PC-9 (cell line): ENCODE measurements at regions not wholly inside any gene's neighbourhood (a gene's known extent, or its start where the extent isn't known, plus 50 kb on each side); places are given as distances from the start of the nearest gene placed in this dataset.

Experiments
- BruUV-seq: library from RNA; stranded (reverse); fragments of 400-500 nt; replicated peaks from 2 replicates; lab custom pipeline; 2021; lab: Mats Ljungman, UMichigan
- CTCF ChIA-PET: fragments of 300-600 bp; sonication (Branson Sonifier 250); formaldehyde crosslinking; loops from one replicate; lab custom pipeline; 2022; ENCODE audit warnings: antibody characterized with exemption; lab: Charles Lee
- POLR2A ChIA-PET: fragments of 300-600 bp; sonication (Branson Sonifier 250); formaldehyde crosslinking; loops from one replicate; lab custom pipeline; 2022; ENCODE audit warnings: antibody characterized with exemption; ENCODE audit not compliant: unreplicated experiment; lab: Charles Lee
- DNase-seq, 2 experiments: peaks; one replicate each; pipeline versions ENCODE4 v3.0.0 to v3.0.0-alpha.2; 2015 to 2022; ENCODE audit warnings: mixed read lengths in 1 of 2
- H2AFZ ChIP-seq: fragments of 200-600 bp; sonication (generic); 2 replicates; pipeline ENCODE4 v1.8.1; 2017; ENCODE audit warnings: antibody characterized with exemption
- H3F3A ChIP-seq: fragments of 200-600 bp; sonication (generic); 2 replicates; pipeline ENCODE4 v1.8.1; 2017; ENCODE audit warnings: antibody characterized with exemption, mild to moderate bottlenecking, low read depth; ENCODE audit not compliant: insufficient read depth
- H3K27ac ChIP-seq: fragments of 200-600 bp; sonication (generic); 2 replicates; pipeline ENCODE4 v1.6.1; 2016; ENCODE audit warnings: mixed run types
- H3K27me3 ChIP-seq: fragments of 200-600 bp; sonication (generic); 2 replicates; pipeline ENCODE4 v1.6.1; 2016; ENCODE audit warnings: low read depth, mixed run types; ENCODE audit not compliant: insufficient read depth
- H3K36me3 ChIP-seq: fragments of 200-600 bp; sonication (generic); 2 replicates; pipeline ENCODE4 v1.6.1; 2016; ENCODE audit warnings: low read depth, mixed run types
- H3K4me1 ChIP-seq: fragments of 200-600 bp; sonication (generic); replicated peaks from 2 replicates; pipeline ENCODE4 v1.6.1; 2016; ENCODE audit warnings: mixed run types; ENCODE audit not compliant: insufficient read depth
- H3K4me2 ChIP-seq: fragments of 200-600 bp; sonication (generic); 2 replicates; pipeline ENCODE4 v1.6.1; 2017; ENCODE audit warnings: mixed run types
- H3K4me3 ChIP-seq: fragments of 200-600 bp; sonication (generic); 2 replicates; pipeline ENCODE4 v1.6.1; 2016; ENCODE audit warnings: mixed run types
- H3K79me2 ChIP-seq: fragments of 200-600 bp; sonication (generic); 2 replicates; pipeline ENCODE4 v1.6.1; 2017; ENCODE audit warnings: low read depth, mixed run types
- H3K9me2 ChIP-seq: fragments of 200-600 bp; sonication (generic); 2 replicates; pipeline ENCODE4 v1.8.1; 2017; ENCODE audit warnings: mild to moderate bottlenecking; ENCODE audit not compliant: insufficient read depth
- H3K9me3 ChIP-seq: fragments of 200-600 bp; sonication (generic); 2 replicates; pipeline ENCODE4 v1.8.1; 2016; ENCODE audit warnings: low read depth; ENCODE audit not compliant: insufficient read depth
- H4K20me1 ChIP-seq: fragments of 200-600 bp; sonication (generic); 2 replicates; pipeline ENCODE4 v1.8.1; 2017; ENCODE audit not compliant: insufficient read depth
- EZH2 ChIP-seq: fragments of 200-600 bp; sonication (generic); IDR thresholded peaks from 2 replicates; pipeline ENCODE4 v1.8.0; 2017; ENCODE audit warnings: antibody characterized with exemption, low read depth
- intact Hi-C: fragments of 100-400 bp; cut with micrococcal nuclease; formaldehyde crosslinking; loops from one replicate; pipeline ENCODE4 v1.10.0; 2022; ENCODE audit not compliant: unreplicated experiment
- TF ChIP-seq, protein P1 (sequence below): fragments of 200-600 bp; sonication (generic); conservative IDR thresholded peaks from 2 replicates; pipeline ENCODE4 v1.6.1; 2017; ENCODE audit warnings: mixed run types, antibody characterized with exemption, mild to moderate bottlenecking, moderate library complexity

DNA sequence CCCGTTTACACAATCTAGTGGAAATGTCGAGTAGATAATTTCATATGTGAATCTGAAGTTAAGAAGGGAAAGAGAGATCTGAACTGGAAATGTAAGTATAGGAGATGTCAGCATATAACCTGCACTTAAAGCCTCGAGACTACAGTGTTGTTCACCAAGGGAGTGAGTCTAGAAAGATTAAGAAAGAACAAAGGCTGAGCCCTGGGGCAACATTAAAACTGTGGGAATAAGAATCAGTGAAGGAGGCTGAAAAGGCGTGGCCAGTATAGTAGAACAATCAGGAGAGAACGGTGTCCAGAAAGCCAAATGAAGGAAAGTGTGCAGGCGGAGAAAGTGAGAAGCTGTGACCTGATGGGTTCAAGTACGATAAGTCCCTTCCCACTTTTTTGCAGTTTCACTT is 118.8 kb upstream of the TENM3 start:
- Histone ChIP-seq H3F3A (no peaks in the 10 kb centered on the region), H3K79me2 (no peaks in the 10 kb centered on the region), H3K27me3 (no peaks in the 10 kb centered on the region), H3K36me3 (no peaks in the 10 kb centered on the region), H3K27ac (no peak overlapping the region), H3K9me2 (no peaks in the 10 kb centered on the region), H3K4me2 (no peak overlapping the region), H4K20me1 (no peaks in the 10 kb centered on the region), H3K4me1 (no peaks in the 10 kb centered on the region), H2AFZ (no peak overlapping the region), H3K9me3 (no peaks in the 10 kb centered on the region), H3K4me3 (no peak overlapping the region)
- no TSS peak for BruUV-seq
- intact Hi-C loops: no loop called here
- TF ChIP-seq EZH2: no peak
- TF ChIP-seq, protein P1, sequence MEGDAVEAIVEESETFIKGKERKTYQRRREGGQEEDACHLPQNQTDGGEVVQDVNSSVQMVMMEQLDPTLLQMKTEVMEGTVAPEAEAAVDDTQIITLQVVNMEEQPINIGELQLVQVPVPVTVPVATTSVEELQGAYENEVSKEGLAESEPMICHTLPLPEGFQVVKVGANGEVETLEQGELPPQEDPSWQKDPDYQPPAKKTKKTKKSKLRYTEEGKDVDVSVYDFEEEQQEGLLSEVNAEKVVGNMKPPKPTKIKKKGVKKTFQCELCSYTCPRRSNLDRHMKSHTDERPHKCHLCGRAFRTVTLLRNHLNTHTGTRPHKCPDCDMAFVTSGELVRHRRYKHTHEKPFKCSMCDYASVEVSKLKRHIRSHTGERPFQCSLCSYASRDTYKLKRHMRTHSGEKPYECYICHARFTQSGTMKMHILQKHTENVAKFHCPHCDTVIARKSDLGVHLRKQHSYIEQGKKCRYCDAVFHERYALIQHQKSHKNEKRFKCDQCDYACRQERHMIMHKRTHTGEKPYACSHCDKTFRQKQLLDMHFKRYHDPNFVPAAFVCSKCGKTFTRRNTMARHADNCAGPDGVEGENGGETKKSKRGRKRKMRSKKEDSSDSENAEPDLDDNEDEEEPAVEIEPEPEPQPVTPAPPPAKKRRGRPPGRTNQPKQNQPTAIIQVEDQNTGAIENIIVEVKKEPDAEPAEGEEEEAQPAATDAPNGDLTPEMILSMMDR: no peak
- ChIA-PET POLR2A (no interaction called here), CTCF (no interaction called here)
- no peak for DNase-seq

DNA sequence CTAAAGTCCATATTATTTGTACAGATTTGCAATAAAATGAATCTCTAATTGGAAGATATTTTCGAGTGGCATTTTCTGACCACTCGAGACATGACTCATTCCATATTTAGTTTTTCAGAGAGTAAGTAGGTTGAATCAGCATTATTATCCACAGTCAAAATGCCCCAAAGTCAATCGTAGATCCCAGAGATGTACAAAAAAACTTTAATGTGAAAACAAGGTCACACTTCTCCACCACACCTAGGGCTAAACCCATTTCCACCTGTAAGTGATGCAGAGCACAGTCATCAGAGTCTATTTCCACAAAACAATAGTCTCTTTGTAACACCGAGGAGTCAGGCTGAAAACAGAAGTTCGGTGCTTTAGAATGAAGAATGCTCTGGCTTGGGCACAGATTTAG is 117.1 kb upstream of the TENM3 start:
- no peak overlapping the region for H2AFZ ChIP-seq
- no peak overlapping the region for H3K4me3 ChIP-seq
- no peak overlapping the region for H3K4me2 ChIP-seq
- DNase-seq: no peak
- H3K79me2 ChIP-seq: no peaks in the 10 kb centered on the region
- CTCF ChIA-PET: no interaction called here
- no peaks in the 10 kb centered on the region for H3F3A ChIP-seq
- no peaks in the 10 kb centered on the region for H3K36me3 ChIP-seq
- TF ChIP-seq, protein P1: no peak
- TF ChIP-seq EZH2: no peak
- intact Hi-C loops: no loop called here
- BruUV-seq: no TSS peak
- H4K20me1 ChIP-seq: no peaks in the 10 kb centered on the region
- no peak overlapping the region for H3K27ac ChIP-seq
- no peaks in the 10 kb centered on the region for H3K9me3 ChIP-seq
- H3K9me2 ChIP-seq: no peaks in the 10 kb centered on the region
- H3K4me1 ChIP-seq: no peaks in the 10 kb centered on the region
- POLR2A ChIA-PET: no interaction called here
- H3K27me3 ChIP-seq: no peaks in the 10 kb centered on the region

DNA sequence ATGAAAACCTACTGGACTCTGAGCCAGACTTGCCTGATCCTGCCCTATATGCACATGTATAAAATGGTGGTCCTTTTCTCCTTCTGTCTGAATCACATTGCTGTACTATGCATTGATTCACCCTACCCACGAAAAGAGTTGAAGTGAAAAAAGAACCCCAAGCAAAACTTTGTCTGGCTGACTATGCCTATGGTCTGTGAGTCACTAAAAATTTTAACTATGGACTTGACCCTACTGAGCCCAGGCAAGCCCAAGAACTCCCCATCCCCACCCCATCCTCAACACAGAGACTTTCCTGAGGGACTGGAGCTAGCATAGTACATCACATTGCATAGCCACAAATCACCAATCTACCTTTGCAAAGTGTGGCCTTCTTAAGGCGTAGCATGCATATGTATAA is 116.6 kb upstream of the TENM3 start:
- DNase-seq: no peak
- no peak overlapping the region for H3K4me3 ChIP-seq
- POLR2A ChIA-PET: no interaction called here
- no peak overlapping the region for H3K4me2 ChIP-seq
- intact Hi-C loops: no loop called here
- no peaks in the 10 kb centered on the region for H3K4me1 ChIP-seq
- no peak overlapping the region for H2AFZ ChIP-seq
- H3K27me3 ChIP-seq: no peaks in the 10 kb centered on the region
- H3K79me2 ChIP-seq: no peaks in the 10 kb centered on the region
- H3F3A ChIP-seq: no peaks in the 10 kb centered on the region
- no peaks in the 10 kb centered on the region for H3K9me2 ChIP-seq
- no peaks in the 10 kb centered on the region for H4K20me1 ChIP-seq
- no peaks in the 10 kb centered on the region for H3K36me3 ChIP-seq
- CTCF ChIA-PET: no interaction called here
- H3K9me3 ChIP-seq: no peaks in the 10 kb centered on the region
- H3K27ac ChIP-seq: no peak overlapping the region
- no TSS peak for BruUV-seq
- TF ChIP-seq, protein P1: no peak
- TF ChIP-seq EZH2: no peak
